HCT116 (cell line): ENCODE measurements at regions not wholly inside any gene's neighbourhood (a gene's known extent, or its start where the extent isn't known, plus 50 kb on each side); places are given as distances from the start of the nearest gene placed in this dataset.

ENCODE experiments used
- ATAC-seq: fragments of 200-7000 bp; cut with Tn5 transposase; 2 replicates; pipeline ENCODE4 v1.9.1; 2020; ENCODE audit warnings: mild to moderate bottlenecking, moderate library complexity
- BruUV-seq: library from RNA; stranded (reverse); fragments of 400-500 nt; replicated peaks from 2 replicates; lab custom pipeline; 2021; lab: Mats Ljungman, UMichigan
- CTCF ChIA-PET: fragments of 300-600 bp; sonication (Branson Sonifier 250); formaldehyde crosslinking; loops from one replicate; lab custom pipeline; 2021; ENCODE audit warnings: antibody characterized with exemption; lab: Charles Lee
- POLR2A ChIA-PET: fragments of 300-600, 350-600 bp; sonication (Branson Sonifier 250); formaldehyde crosslinking; loops from one replicate; lab custom pipeline; 2021; ENCODE audit warnings: antibody characterized with exemption; lab: Charles Lee
- RAD21 ChIA-PET, 2 experiments: fragments of 300-600 bp; sonication (Branson Sonifier 250); formaldehyde crosslinking; loops; one replicate each; lab custom pipeline; 2023; ENCODE audit warnings: low total read pairs in 2 of 2; ENCODE audit not compliant: uncharacterized antibody in 2 of 2, unreplicated experiment in 2 of 2, low non-redundant PET in 1 of 2; lab: Charles Lee
- DNase-seq: peaks from one replicate; pipeline ENCODE4 v3.0.0-alpha.2; 2010; ENCODE audit warnings: low read depth, low spot score
- H2AFZ ChIP-seq: fragments of 200-600 bp; shearing (Covaris generic), sonication (generic); 2 replicates; pipeline ENCODE4 v1.6.1; 2017; ENCODE audit warnings: low read depth, mixed run types, mixed read lengths, antibody characterized with exemption, low read length; ENCODE audit not compliant: poor library complexity, severe bottlenecking
- H3K27ac ChIP-seq: 2 replicates; pipeline ENCODE4 v1.5.1; 2012; ENCODE audit warnings: low read depth, low read length
- H3K27me3 ChIP-seq: fragments of 200-600 bp; sonication (generic); 2 replicates; pipeline ENCODE4 v1.6.1; 2016; ENCODE audit warnings: mixed run types, low read length, mixed read lengths; ENCODE audit not compliant: insufficient read depth
- H3K36me3 ChIP-seq, 2 experiments: fragments of 200-500 bp in 1 of 2; fragments of 200-600 bp in 1 of 2; sonication (Bioruptor generic) in 1 of 2; sonication (generic) in 1 of 2; 2 replicates each; pipeline versions ENCODE4 v1.5.1 to v1.6.1; 2014 to 2016; ENCODE audit warnings: low read length in 2 of 2, inconsistent platforms in 1 of 2, mixed read lengths in 1 of 2, mixed run types in 1 of 2; ENCODE audit not compliant: insufficient read depth in 2 of 2, control insufficient read depth in 1 of 2
- H3K4me1 ChIP-seq, 2 experiments: fragments of 200-600 bp in 1 of 2; sonication (generic) in 1 of 2; 2 replicates each; pipeline versions ENCODE4 v1.5.1 to v1.6.1; 2012 to 2017; ENCODE audit warnings: low read length in 2 of 2, inconsistent platforms in 1 of 2, mild to moderate bottlenecking in 1 of 2, mixed read lengths in 1 of 2, mixed run types in 1 of 2, moderate library complexity in 1 of 2; ENCODE audit not compliant: insufficient read depth in 2 of 2, control insufficient read depth in 1 of 2
- H3K4me2 ChIP-seq: fragments of 200-600 bp; sonication (generic); 2 replicates; pipeline ENCODE4 v1.6.1; 2017; ENCODE audit warnings: mixed run types, low read length, mixed read lengths
- H3K4me3 ChIP-seq, 2 experiments: fragments of 200-600 bp in 1 of 2; sonication (generic) in 1 of 2; replicated peaks in 1 of 2; 2 replicates each; pipeline ENCODE4 v1.5.1; 2011 to 2016; ENCODE audit warnings: low read length in 2 of 2, control low read depth in 1 of 2, low read depth in 1 of 2, mild to moderate bottlenecking in 1 of 2, mixed read lengths in 1 of 2, mixed run types in 1 of 2
- H3K79me2 ChIP-seq: fragments of 200-600 bp; sonication (generic); 2 replicates; pipeline ENCODE4 v1.6.1; 2017; ENCODE audit warnings: mild to moderate bottlenecking, mixed run types, low read length, moderate library complexity, mixed read lengths; ENCODE audit not compliant: insufficient read depth
- H3K9ac ChIP-seq: fragments of 200-600 bp; sonication (generic); 2 replicates; pipeline ENCODE4 v1.6.1; 2016; ENCODE audit warnings: low read length, mixed read lengths
- H3K9me2 ChIP-seq: fragments of 200-600 bp; sonication (generic), shearing (Covaris generic); 2 replicates; pipeline ENCODE4 v1.6.1; 2017; ENCODE audit warnings: mixed run types, mild to moderate bottlenecking, moderate library complexity; ENCODE audit not compliant: insufficient read depth
- H3K9me3 ChIP-seq, 2 experiments: fragments of 200-500 bp in 1 of 2; fragments of 200-600 bp in 1 of 2; sonication (Bioruptor generic) in 1 of 2; sonication (generic) in 1 of 2; 2 replicates each; pipeline ENCODE4 v1.6.1; 2014 to 2017; ENCODE audit warnings: low read length in 2 of 2, mixed read lengths in 2 of 2, inconsistent platforms in 1 of 2, low read depth in 1 of 2, mild to moderate bottlenecking in 1 of 2, mixed run types in 1 of 2, moderate library complexity in 1 of 2; ENCODE audit not compliant: control insufficient read depth in 1 of 2, insufficient read depth in 1 of 2
- H4K20me1 ChIP-seq: fragments of 200-600 bp; sonication (generic), shearing (Covaris generic); 2 replicates; pipeline ENCODE4 v1.6.1; 2017; ENCODE audit warnings: mixed run types, mild to moderate bottlenecking, moderate library complexity; ENCODE audit not compliant: insufficient read depth
- ATF3 ChIP-seq: IDR thresholded peaks from 2 replicates; pipeline ENCODE4 v1.6.1; 2012
- CTCF ChIP-seq, 3 experiments: fragments of 200-600 bp in 1 of 3; sonication (generic) in 1 of 3; IDR thresholded peaks in 2 of 3; conservative IDR thresholded peaks in 1 of 3; 2 replicates each; pipeline ENCODE4 v1.5.1; 2012 to 2017; ENCODE audit warnings: low read depth in 2 of 3, low read length in 2 of 3, antibody characterized with exemption in 1 of 3, borderline replicate concordance in 1 of 3, control low read depth in 1 of 3, mild to moderate bottlenecking in 1 of 3, mixed read lengths in 1 of 3, mixed run types in 1 of 3, moderate library complexity in 1 of 3; ENCODE audit not compliant: insufficient read depth in 1 of 3
- EGR1 ChIP-seq: IDR thresholded peaks from 2 replicates; pipeline ENCODE4 v1.6.1; 2012; ENCODE audit warnings: low read depth
- ELF1 ChIP-seq: IDR thresholded peaks from 2 replicates; pipeline ENCODE4 v1.6.1; 2012; ENCODE audit warnings: low read depth, borderline replicate concordance
- EZH2phosphoT487 ChIP-seq: fragments of 200-600 bp; IDR thresholded peaks from 2 replicates; pipeline ENCODE4 v1.6.1; 2018; ENCODE audit warnings: antibody characterized with exemption, borderline replicate concordance
- JUND ChIP-seq: IDR thresholded peaks from 2 replicates; pipeline ENCODE4 v1.6.1; 2012
- POLR2A ChIP-seq: IDR thresholded peaks from 2 replicates; pipeline ENCODE4 v1.7.0; 2011; ENCODE audit warnings: borderline replicate concordance; ENCODE audit not compliant: insufficient read depth, insufficient read length; ENCODE audit errors: extremely low read depth
- POLR2AphosphoS5 ChIP-seq: IDR thresholded peaks from 2 replicates; pipeline ENCODE4 v1.6.1; 2011; ENCODE audit warnings: mild to moderate bottlenecking, low read depth, low read length, moderate library complexity
- SIN3A ChIP-seq: IDR thresholded peaks from 2 replicates; pipeline ENCODE4 v1.6.1; 2012; ENCODE audit warnings: low read depth
- SP1 ChIP-seq: IDR thresholded peaks from 2 replicates; pipeline ENCODE4 v1.6.1; 2012; ENCODE audit warnings: low read depth
- TCF7L2 ChIP-seq: IDR thresholded peaks from 2 replicates; pipeline ENCODE4 v1.7.0; 2011; ENCODE audit warnings: borderline replicate concordance, inconsistent platforms; ENCODE audit not compliant: insufficient read depth, insufficient read length; ENCODE audit errors: extremely low read depth
- ZFX ChIP-seq: fragments of 450-650 bp; IDR thresholded peaks from 2 replicates; pipeline ENCODE4 v1.6.1; 2017
- ZNF274 ChIP-seq: fragments of 200-500 bp; sonication (Bioruptor generic); IDR thresholded peaks from 2 replicates; pipeline ENCODE4 v1.6.1; 2014; ENCODE audit warnings: mild to moderate bottlenecking, low read depth, low read length, inconsistent platforms
- intact Hi-C: fragments of 100-400 bp; cut with micrococcal nuclease; formaldehyde crosslinking; loops from 2 replicates; pipeline ENCODE4 v1.10.0; 2022
- TF ChIP-seq, protein P1 (sequence below): IDR thresholded peaks from 2 replicates; pipeline ENCODE4 v1.6.1; 2012; ENCODE audit warnings: low read depth
- TF ChIP-seq, protein P2 (sequence below): IDR thresholded peaks from 2 replicates; pipeline ENCODE4 v1.6.1; 2012

DNA sequence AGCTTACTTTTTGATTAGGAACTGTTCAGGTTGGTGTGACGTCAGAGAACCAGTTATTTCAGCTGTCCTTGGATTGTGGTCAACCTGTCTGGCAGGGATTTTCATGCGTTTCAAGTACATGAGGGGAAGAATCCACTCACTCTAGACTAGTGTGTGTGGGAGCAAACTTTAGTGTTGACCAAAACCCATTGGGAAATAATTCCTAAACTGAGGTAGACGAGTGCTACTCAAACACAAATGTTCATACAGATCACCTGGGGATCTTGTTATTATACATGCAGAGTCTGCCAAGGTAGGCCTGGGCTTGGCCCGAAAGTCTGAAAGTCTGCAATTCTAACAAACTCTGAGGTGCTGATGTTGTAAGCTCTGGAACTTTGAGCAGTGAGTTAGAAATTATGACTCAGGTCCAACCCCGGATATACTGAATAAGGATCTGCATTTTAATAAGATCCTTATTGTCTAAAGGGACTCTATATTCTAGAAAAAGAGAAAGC is 111.1 kb upstream of the CREB5 start:
- Histone ChIP-seq H3K9me3 (no peaks in the 10 kb centered on the region), H2AFZ (no peak overlapping the region), H3K9ac (no peak overlapping the region), H4K20me1 (no peaks in the 10 kb centered on the region), H3K27ac (no peak overlapping the region), H3K4me3 (no peak overlapping the region), H3K4me1 (no peaks in the 10 kb centered on the region), H3K36me3 (no peaks in the 10 kb centered on the region), H3K79me2 (no peaks in the 10 kb centered on the region), H3K9me2 (no peaks in the 10 kb centered on the region), H3K27me3 (peaks cover 6% of the 10 kb centered on the region; the same call in 1 of the 2 replicates), H3K4me2 (no peak overlapping the region)
- TF ChIP-seq ELF1 = no peak
- no peak for TF ChIP-seq SIN3A
- TF ChIP-seq TCF7L2 = no peak
- CTCF ChIA-PET = interaction anchor here (1.1 to 1.2 kb wide), 2 partner anchors 8 to 325 kb away, joined by 3 to 4 read pairs; no protein-coding TSS in a partner anchor
- RAD21 ChIA-PET = no interaction called here
- BruUV-seq = no TSS peak
- no peak for ATAC-seq
- no peak for DNase-seq
- POLR2A ChIA-PET = no interaction called here
- intact Hi-C loops = no loop called here

GRCh38 chr7:28304290-28304689 is 108.0 kb upstream of the CREB5 start:
- intact Hi-C loops = no loop called here
- no peaks in the 10 kb centered on the region for H3K9me2 ChIP-seq
- H3K4me1 ChIP-seq = no peaks in the 10 kb centered on the region
- no peaks in the 10 kb centered on the region for H3K36me3 ChIP-seq
- ChIA-PET CTCF (no interaction called here), RAD21 (no interaction called here), POLR2A (no interaction called here)
- ATAC-seq (no peak), DNase-seq (no peak)
- no peak overlapping the region for H3K4me2 ChIP-seq
- no peak overlapping the region for H3K27ac ChIP-seq
- H4K20me1 ChIP-seq = no peaks in the 10 kb centered on the region
- H3K27me3 ChIP-seq = peaks cover 6% of the 10 kb centered on the region; the same call in 1 of the 2 replicates
- no peaks in the 10 kb centered on the region for H3K79me2 ChIP-seq
- H2AFZ ChIP-seq = no peak overlapping the region
- H3K9ac ChIP-seq = no peak overlapping the region
- H3K4me3 ChIP-seq = no peak overlapping the region
- BruUV-seq = no TSS peak
- H3K9me3 ChIP-seq = no peaks in the 10 kb centered on the region
- TF ChIP-seq SP1 (no peak), POLR2AphosphoS5 (no peak), ATF3 (no peak), EZH2phosphoT487 (no peak), ZFX (no peak), SIN3A (no peak), ZNF274 (no peak), EGR1 (no peak), JUND (no peak), CTCF (IDR thresholded peaks at IDR 0.05 in 2 of 3, conservative IDR thresholded peaks at IDR 0.05 in 1 of 3; ENCODE audit: borderline replicate concordance in 1 of 3, insufficient read depth in 1 of 3, low read depth in 2 of 3, low read length in 2 of 3) (no peak), POLR2A (no peak)
- TF ChIP-seq, protein P1, sequence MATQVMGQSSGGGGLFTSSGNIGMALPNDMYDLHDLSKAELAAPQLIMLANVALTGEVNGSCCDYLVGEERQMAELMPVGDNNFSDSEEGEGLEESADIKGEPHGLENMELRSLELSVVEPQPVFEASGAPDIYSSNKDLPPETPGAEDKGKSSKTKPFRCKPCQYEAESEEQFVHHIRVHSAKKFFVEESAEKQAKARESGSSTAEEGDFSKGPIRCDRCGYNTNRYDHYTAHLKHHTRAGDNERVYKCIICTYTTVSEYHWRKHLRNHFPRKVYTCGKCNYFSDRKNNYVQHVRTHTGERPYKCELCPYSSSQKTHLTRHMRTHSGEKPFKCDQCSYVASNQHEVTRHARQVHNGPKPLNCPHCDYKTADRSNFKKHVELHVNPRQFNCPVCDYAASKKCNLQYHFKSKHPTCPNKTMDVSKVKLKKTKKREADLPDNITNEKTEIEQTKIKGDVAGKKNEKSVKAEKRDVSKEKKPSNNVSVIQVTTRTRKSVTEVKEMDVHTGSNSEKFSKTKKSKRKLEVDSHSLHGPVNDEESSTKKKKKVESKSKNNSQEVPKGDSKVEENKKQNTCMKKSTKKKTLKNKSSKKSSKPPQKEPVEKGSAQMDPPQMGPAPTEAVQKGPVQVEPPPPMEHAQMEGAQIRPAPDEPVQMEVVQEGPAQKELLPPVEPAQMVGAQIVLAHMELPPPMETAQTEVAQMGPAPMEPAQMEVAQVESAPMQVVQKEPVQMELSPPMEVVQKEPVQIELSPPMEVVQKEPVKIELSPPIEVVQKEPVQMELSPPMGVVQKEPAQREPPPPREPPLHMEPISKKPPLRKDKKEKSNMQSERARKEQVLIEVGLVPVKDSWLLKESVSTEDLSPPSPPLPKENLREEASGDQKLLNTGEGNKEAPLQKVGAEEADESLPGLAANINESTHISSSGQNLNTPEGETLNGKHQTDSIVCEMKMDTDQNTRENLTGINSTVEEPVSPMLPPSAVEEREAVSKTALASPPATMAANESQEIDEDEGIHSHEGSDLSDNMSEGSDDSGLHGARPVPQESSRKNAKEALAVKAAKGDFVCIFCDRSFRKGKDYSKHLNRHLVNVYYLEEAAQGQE = no peak
- TF ChIP-seq, protein P2, sequence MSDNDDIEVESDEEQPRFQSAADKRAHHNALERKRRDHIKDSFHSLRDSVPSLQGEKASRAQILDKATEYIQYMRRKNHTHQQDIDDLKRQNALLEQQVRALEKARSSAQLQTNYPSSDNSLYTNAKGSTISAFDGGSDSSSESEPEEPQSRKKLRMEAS = no peak
